ENCODE measurements at regions not wholly inside any gene's neighbourhood (a gene's known extent, or its start where the extent isn't known, plus 50 kb on each side); places are given as distances from the start of the nearest gene placed in this dataset.
A peak's percentile ranks its signal among the peaks of the same experiment; 100 is the strongest.

GRCh38 chr2:13917958-13918357 is 714.6 kb upstream of the LRATD1 start:
- DNase-seq (ENCODE audit: low read depth in 2 of 2), result no peak
- no peak overlapping the region for H3K9ac ChIP-seq (ENCODE audit: insufficient read depth, low read length)
- H3K27me3 ChIP-seq (ENCODE audit: control insufficient read depth, insufficient read depth, low read length), result no peaks in the 10 kb centered on the region
- no peaks in the 10 kb centered on the region for H3K36me3 ChIP-seq (ENCODE audit: control insufficient read depth, insufficient read depth, low read length)
- no peaks in the 10 kb centered on the region for H3K4me1 ChIP-seq (ENCODE audit: control insufficient read depth, extremely low read depth, insufficient read depth, low read length)
- no peak overlapping the region for H3K27ac ChIP-seq (ENCODE audit: insufficient read depth, low read length)
- H3K9me3 ChIP-seq (ENCODE audit: control insufficient read depth, insufficient read depth, low read depth, low read length), result no peaks in the 10 kb centered on the region
- no peak overlapping the region for H3K4me2 ChIP-seq (ENCODE audit: extremely low read depth, insufficient read depth, low read length)
- no peak overlapping the region for H2AFZ ChIP-seq (ENCODE audit: low read length)
- H3K4me3 ChIP-seq (replicated peaks in 1 of 4; ENCODE audit: control extremely low read depth in 1 of 4, insufficient read depth in 1 of 4, low read depth in 3 of 4, low read length in 4 of 4), result no peak overlapping the region
- no peak for TF ChIP-seq EZH2 (IDR thresholded peaks at IDR 0.05; ENCODE audit: low read length, missing control alignments)
- no peak for TF ChIP-seq CTCF (conservative IDR thresholded peaks at IDR 0.05 in 1 of 2, IDR thresholded peaks at IDR 0.05 in 1 of 2; ENCODE audit: low read depth in 1 of 2, low read length in 2 of 2)
- no peaks in the 10 kb centered on the region for H4K20me1 ChIP-seq (ENCODE audit: control insufficient read depth, extremely low read depth, insufficient read depth, low read length)
- no peaks in the 10 kb centered on the region for H3K79me2 ChIP-seq (ENCODE audit: control insufficient read depth, insufficient read depth, low read length)

DNA sequence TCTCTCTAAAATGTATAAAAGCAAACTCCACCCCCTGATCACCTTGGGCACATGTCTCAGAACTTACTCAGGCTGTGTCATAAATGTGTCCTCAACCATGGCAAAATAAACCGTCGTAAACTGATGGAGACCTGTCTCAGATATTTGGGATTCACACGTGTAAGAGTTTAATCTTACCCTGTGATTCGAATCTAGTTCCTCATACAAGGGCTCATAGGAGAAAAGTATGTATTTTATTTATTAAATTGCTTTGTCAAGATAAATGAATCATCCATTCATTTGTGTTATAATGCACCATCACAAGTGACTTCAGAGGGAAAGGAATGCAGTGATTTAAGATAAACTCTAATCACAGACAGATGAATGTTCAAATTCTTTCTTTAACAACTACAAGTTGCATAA is 712.5 kb upstream of the LRATD1 start:
- no peak overlapping the region for H2AFZ ChIP-seq (ENCODE audit: low read length)
- no peak for TF ChIP-seq CTCF (conservative IDR thresholded peaks at IDR 0.05 in 1 of 2, IDR thresholded peaks at IDR 0.05 in 1 of 2; ENCODE audit: low read depth in 1 of 2, low read length in 2 of 2)
- no peak for TF ChIP-seq EZH2 (IDR thresholded peaks at IDR 0.05; ENCODE audit: low read length, missing control alignments)
- H3K27ac ChIP-seq (ENCODE audit: insufficient read depth, low read length), result no peak overlapping the region
- no peaks in the 10 kb centered on the region for H3K9me3 ChIP-seq (ENCODE audit: control insufficient read depth, insufficient read depth, low read depth, low read length)
- H3K27me3 ChIP-seq (ENCODE audit: control insufficient read depth, insufficient read depth, low read length), result no peaks in the 10 kb centered on the region
- DNase-seq (ENCODE audit: low read depth in 2 of 2), result peak; percentile 2 to 73
- H3K9ac ChIP-seq (ENCODE audit: insufficient read depth, low read length), result no peak overlapping the region
- no peaks in the 10 kb centered on the region for H3K36me3 ChIP-seq (ENCODE audit: control insufficient read depth, insufficient read depth, low read length)
- no peak overlapping the region for H3K4me2 ChIP-seq (ENCODE audit: extremely low read depth, insufficient read depth, low read length)
- H3K4me1 ChIP-seq (ENCODE audit: control insufficient read depth, extremely low read depth, insufficient read depth, low read length), result no peaks in the 10 kb centered on the region
- no peaks in the 10 kb centered on the region for H4K20me1 ChIP-seq (ENCODE audit: control insufficient read depth, extremely low read depth, insufficient read depth, low read length)
- H3K79me2 ChIP-seq (ENCODE audit: control insufficient read depth, insufficient read depth, low read length), result no peaks in the 10 kb centered on the region
- no peak overlapping the region for H3K4me3 ChIP-seq (replicated peaks in 1 of 4; ENCODE audit: control extremely low read depth in 1 of 4, insufficient read depth in 1 of 4, low read depth in 3 of 4, low read length in 4 of 4)

DNA sequence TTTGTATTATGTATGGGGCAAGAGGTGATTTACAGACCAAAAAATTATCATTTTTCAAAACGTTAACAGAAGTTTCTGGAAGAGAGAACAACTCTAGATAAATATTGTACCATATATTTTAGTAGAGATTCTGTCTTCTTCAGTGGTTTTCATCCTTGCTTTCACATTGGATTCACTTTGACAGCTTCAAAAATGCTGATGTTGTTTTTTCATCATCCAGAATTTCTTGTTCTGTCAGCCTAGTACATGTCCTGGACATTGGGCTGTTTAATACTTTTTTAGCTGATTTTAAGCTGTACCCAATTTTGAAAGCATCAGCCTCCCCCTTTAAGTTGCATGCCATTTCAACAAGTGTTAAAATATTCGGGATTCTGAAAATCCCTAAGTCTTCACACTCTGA is 711.3 kb upstream of the LRATD1 start:
- H3K9ac ChIP-seq (ENCODE audit: insufficient read depth, low read length), result no peak overlapping the region
- no peak for DNase-seq (ENCODE audit: low read depth in 2 of 2)
- no peak overlapping the region for H3K4me2 ChIP-seq (ENCODE audit: extremely low read depth, insufficient read depth, low read length)
- no peaks in the 10 kb centered on the region for H3K27me3 ChIP-seq (ENCODE audit: control insufficient read depth, insufficient read depth, low read length)
- no peak overlapping the region for H2AFZ ChIP-seq (ENCODE audit: low read length)
- H4K20me1 ChIP-seq (ENCODE audit: control insufficient read depth, extremely low read depth, insufficient read depth, low read length), result no peaks in the 10 kb centered on the region
- no peaks in the 10 kb centered on the region for H3K4me1 ChIP-seq (ENCODE audit: control insufficient read depth, extremely low read depth, insufficient read depth, low read length)
- no peaks in the 10 kb centered on the region for H3K9me3 ChIP-seq (ENCODE audit: control insufficient read depth, insufficient read depth, low read depth, low read length)
- H3K36me3 ChIP-seq (ENCODE audit: control insufficient read depth, insufficient read depth, low read length), result no peaks in the 10 kb centered on the region
- H3K27ac ChIP-seq (ENCODE audit: insufficient read depth, low read length), result no peak overlapping the region
- no peaks in the 10 kb centered on the region for H3K79me2 ChIP-seq (ENCODE audit: control insufficient read depth, insufficient read depth, low read length)
- TF ChIP-seq EZH2 (IDR thresholded peaks at IDR 0.05; ENCODE audit: low read length, missing control alignments), result no peak
- no peak for TF ChIP-seq CTCF (conservative IDR thresholded peaks at IDR 0.05 in 1 of 2, IDR thresholded peaks at IDR 0.05 in 1 of 2; ENCODE audit: low read depth in 1 of 2, low read length in 2 of 2)
- no peak overlapping the region for H3K4me3 ChIP-seq (replicated peaks in 1 of 4; ENCODE audit: control extremely low read depth in 1 of 4, insufficient read depth in 1 of 4, low read depth in 3 of 4, low read length in 4 of 4)
